Endothelial cell of umbilical vein (primary cell): ENCODE measurements at regions not wholly inside any gene's neighbourhood (a gene's known extent, or its start where the extent isn't known, plus 50 kb on each side); places are given as distances from the start of the nearest gene placed in this dataset.

Source experiments
- BruUV-seq: library from RNA; stranded (reverse); fragments of 400-500 nt; replicated peaks from 2 replicates; lab custom pipeline; 2021; lab: Mats Ljungman, UMichigan
- CTCF ChIA-PET: fragments of 300-600, 350-600 bp; sonication (Branson Sonifier 250); formaldehyde crosslinking; loops from one replicate; lab custom pipeline; 2021; ENCODE audit warnings: antibody characterized with exemption, inconsistent platforms; lab: Charles Lee
- POLR2A ChIA-PET: fragments of 300-600, 350-600 bp; sonication (Branson Sonifier 250); formaldehyde crosslinking; loops from one replicate; lab custom pipeline; 2021; ENCODE audit warnings: antibody characterized with exemption, inconsistent platforms; lab: Charles Lee
- DNase-seq: peaks from one replicate; pipeline ENCODE4 v3.0.0-alpha.2; 2011; ENCODE audit warnings: low read depth, low spot score
- FAIRE-seq: peaks from 2 replicates; lab custom pipeline; 2011; peaks lifted over from hg19 to GRCh38; lab: Jason Lieb, UNC
- H2AFZ ChIP-seq: 2 replicates; pipeline ENCODE4 v1.6.0; 2012; ENCODE audit warnings: low read depth, low read length, control low read depth, inconsistent platforms
- H3K27ac ChIP-seq: 2 replicates; pipeline ENCODE4 v1.5.1; 2011; ENCODE audit warnings: low read depth, mild to moderate bottlenecking, control low read depth, low read length, moderate library complexity; ENCODE audit not compliant: insufficient read depth
- H3K27me3 ChIP-seq, 2 experiments: 2 replicates each; pipeline versions ENCODE4 v1.6.0 to v1.6.1; 2011; ENCODE audit warnings: low read length in 2 of 2, mixed read lengths in 1 of 2; ENCODE audit not compliant: control insufficient read depth in 2 of 2, insufficient read depth in 2 of 2
- H3K36me3 ChIP-seq, 2 experiments: 2 replicates in 1 of 2; 3 replicates in 1 of 2; pipeline ENCODE4 v1.5.1; 2011; ENCODE audit warnings: low read length in 2 of 2, mild to moderate bottlenecking in 1 of 2, moderate library complexity in 1 of 2; ENCODE audit not compliant: control insufficient read depth in 2 of 2, insufficient read depth in 2 of 2; ENCODE audit errors: extremely low read depth in 1 of 2
- H3K4me1 ChIP-seq: 3 replicates; pipeline ENCODE4 v1.5.1; 2011; ENCODE audit warnings: mild to moderate bottlenecking, low read length; ENCODE audit not compliant: control insufficient read depth, insufficient read depth; ENCODE audit errors: extremely low read depth
- H3K4me2 ChIP-seq: 2 replicates; pipeline ENCODE4 v1.6.1; 2011; ENCODE audit warnings: low read length, control low read depth, mixed read lengths; ENCODE audit not compliant: insufficient read depth
- H3K4me3 ChIP-seq, 3 experiments: fragments of 200-600 bp in 1 of 3; sonication (generic), shearing (Covaris generic) in 1 of 3; replicated peaks in 1 of 3; 2 replicates each; pipeline ENCODE4 v1.5.1; 2011 to 2016; ENCODE audit warnings: control low read depth in 3 of 3, low read length in 3 of 3, mild to moderate bottlenecking in 2 of 3, inconsistent platforms in 1 of 3, low read depth in 1 of 3, moderate library complexity in 1 of 3; ENCODE audit not compliant: insufficient read depth in 1 of 3
- H3K79me2 ChIP-seq: 2 replicates; pipeline ENCODE4 v1.6.0; 2012; ENCODE audit warnings: low read length, inconsistent platforms; ENCODE audit not compliant: control insufficient read depth, insufficient read depth
- H3K9ac ChIP-seq: replicated peaks from 2 replicates; pipeline ENCODE3; 2011; ENCODE audit warnings: low read length, control low read depth; ENCODE audit not compliant: insufficient read depth; ENCODE audit errors: extremely low read depth
- H3K9me1 ChIP-seq: replicated peaks from 3 replicates; pipeline ENCODE4 v1.6.0; 2011; ENCODE audit warnings: mild to moderate bottlenecking, low read length; ENCODE audit not compliant: control insufficient read depth, insufficient read depth; ENCODE audit errors: extremely low read depth
- H3K9me3 ChIP-seq: replicated peaks from 2 replicates; pipeline ENCODE4 v1.5.1; 2012; ENCODE audit warnings: low read length, inconsistent platforms; ENCODE audit not compliant: control insufficient read depth, insufficient read depth
- H4K20me1 ChIP-seq: replicated peaks from 2 replicates; pipeline ENCODE3; 2011; ENCODE audit warnings: mild to moderate bottlenecking, low read length; ENCODE audit not compliant: control insufficient read depth, insufficient read depth; ENCODE audit errors: extremely low read depth
- CTCF ChIP-seq, 2 donors: IDR thresholded peaks; 1 replicate in 1 of 2; 2 replicates in 1 of 2; pipeline ENCODE4 v1.5.1; 2011; ENCODE audit warnings: low read length in 2 of 2, mild to moderate bottlenecking in 2 of 2, moderate library complexity in 2 of 2, control low read depth in 1 of 2, inconsistent platforms in 1 of 2, low read depth in 1 of 2; ENCODE audit not compliant: insufficient read depth in 1 of 2; ENCODE audit errors: extremely low read depth in 1 of 2
- EZH2 ChIP-seq: IDR thresholded peaks from 2 replicates; pipeline ENCODE4 v1.6.1; 2012; ENCODE audit warnings: borderline replicate concordance, low read depth, mild to moderate bottlenecking, moderate library complexity, low read length, inconsistent platforms; ENCODE audit not compliant: severe bottlenecking
- FOS ChIP-seq: IDR thresholded peaks from 2 replicates; pipeline ENCODE4 v1.6.1; 2011; ENCODE audit warnings: mild to moderate bottlenecking, low read length, moderate library complexity, borderline replicate concordance; ENCODE audit not compliant: insufficient read depth
- GATA2 ChIP-seq: IDR thresholded peaks from 2 replicates; pipeline ENCODE4 v1.7.0; 2011; ENCODE audit warnings: low read depth, mild to moderate bottlenecking, moderate library complexity, mixed read lengths, low read length; ENCODE audit not compliant: insufficient read length, insufficient read depth
- JUN ChIP-seq: IDR thresholded peaks from 2 replicates; pipeline ENCODE4 v1.6.1; 2011; ENCODE audit warnings: borderline replicate concordance, low read depth; ENCODE audit not compliant: insufficient read length, insufficient read depth
- MAX ChIP-seq: IDR thresholded peaks from 2 replicates; pipeline ENCODE4 v1.6.1; 2011; ENCODE audit not compliant: insufficient read depth, insufficient read length
- MYC ChIP-seq: IDR thresholded peaks from one replicate; pipeline ENCODE4 v1.6.1; 2011; ENCODE audit warnings: mild to moderate bottlenecking, low read depth, low read length
- POLR2A ChIP-seq: IDR thresholded peaks from 2 replicates; pipeline ENCODE4 v1.6.1; 2012; ENCODE audit warnings: low read depth, mild to moderate bottlenecking, control low read depth, low read length
- POLR2AphosphoS5 ChIP-seq: IDR thresholded peaks from 2 replicates; pipeline ENCODE4 v1.6.1; 2012; ENCODE audit warnings: low read depth, mild to moderate bottlenecking, control low read depth, low read length, moderate library complexity; ENCODE audit not compliant: insufficient read depth
- dilution Hi-C: fragments of 300-500 bp; cut with MboI; formaldehyde crosslinking; loops from one replicate; pipeline ENCODE4 v1.15.0; 2019; ENCODE audit warnings: low sequenced_read_pairs; ENCODE audit not compliant: extremely low pct_ligation_motif_present
- intact Hi-C: fragments of 100-400 bp; cut with micrococcal nuclease; formaldehyde crosslinking; loops from one replicate; pipeline ENCODE4 v1.10.0; 2022

- Histone ChIP-seq H3K4me3 (no peak overlapping the region), H3K9me1 (no peaks in the 10 kb centered on the region), H4K20me1 (no peaks in the 10 kb centered on the region), H3K4me1 (peaks cover 40% of the 10 kb centered on the region), H3K27ac (peak overlapping the region; percentile 97), H3K4me2 (peak overlapping the region; percentile 67), H3K79me2 (no peaks in the 10 kb centered on the region), H3K27me3 (no peaks in the 10 kb centered on the region), H3K9me3 (no peaks in the 10 kb centered on the region), H3K36me3 (no peaks in the 10 kb centered on the region), H3K9ac (peak overlapping the region; percentile 59), H2AFZ (no peak overlapping the region)
- ChIA-PET CTCF (interaction anchor here (0.6 to 2.7 kb wide), 19 partner anchors 13 to 1978 kb away, joined by 3 to 51 read pairs (median 3); no protein-coding TSS in a partner anchor), POLR2A (interaction anchor here (1.0 to 1.9 kb wide), 4 partner anchors 22 to 238 kb away, joined by 3 to 7 read pairs (median 4); no protein-coding TSS in a partner anchor)
- TF ChIP-seq FOS (peak; percentile 66), EZH2 (no peak), MYC (no peak), POLR2A (peak; percentile 75), CTCF (IDR thresholded peaks at IDR 0.05; ENCODE audit: extremely low read depth in 1 of 2, insufficient read depth in 1 of 2, low read depth in 1 of 2, low read length in 2 of 2) (no peak), MAX (no peak), POLR2AphosphoS5 (peak; percentile 94), GATA2 (peak; percentile 95), JUN (peak; percentile 63)
- no TSS peak for BruUV-seq
- DNase-seq (peak; percentile 96), FAIRE-seq (peak; percentile 94)
- dilution Hi-C loops (no loop called here), intact Hi-C loops (loop anchor here (1.0 to 5.0 kb wide), 11 partner anchors 22 to 1750 kb away; no protein-coding TSS in a partner anchor)
Observed at GRCh38 chr15:94607176-94607654, 375.9 kb downstream of the MCTP2 start.
